Astrocyte of the cerebellum (primary cell): ENCODE measurements at regions not wholly inside any gene's neighbourhood (a gene's known extent, or its start where the extent isn't known, plus 50 kb on each side); places are given as distances from the start of the nearest gene placed in this dataset.
"Not testable (repeated sequence)": the region's sequence is repeated elsewhere in the genome, so short reads cannot be mapped to it uniquely, and the experiment has no call there.

Experiments
- DNase-seq: peaks from one replicate; pipeline ENCODE4 v3.0.0-alpha.2; 2011; ENCODE audit warnings: low read depth
- H3K4me3 ChIP-seq: 2 replicates; pipeline ENCODE4 v1.5.1; 2011; ENCODE audit warnings: mild to moderate bottlenecking, low read depth, low read length, moderate library complexity
- in situ Hi-C: cut with HindIII; loops from 2 replicates; pipeline ENCODE4 v1.10.0; 2017; ENCODE audit warnings: low sequenced_read_pairs
- TF ChIP-seq, protein P1 (sequence below): IDR thresholded peaks from 2 replicates; pipeline ENCODE4 v1.5.1; 2012; ENCODE audit warnings: low read length, low read depth, moderate library complexity, mild to moderate bottlenecking; ENCODE audit errors: missing control alignments

DNA sequence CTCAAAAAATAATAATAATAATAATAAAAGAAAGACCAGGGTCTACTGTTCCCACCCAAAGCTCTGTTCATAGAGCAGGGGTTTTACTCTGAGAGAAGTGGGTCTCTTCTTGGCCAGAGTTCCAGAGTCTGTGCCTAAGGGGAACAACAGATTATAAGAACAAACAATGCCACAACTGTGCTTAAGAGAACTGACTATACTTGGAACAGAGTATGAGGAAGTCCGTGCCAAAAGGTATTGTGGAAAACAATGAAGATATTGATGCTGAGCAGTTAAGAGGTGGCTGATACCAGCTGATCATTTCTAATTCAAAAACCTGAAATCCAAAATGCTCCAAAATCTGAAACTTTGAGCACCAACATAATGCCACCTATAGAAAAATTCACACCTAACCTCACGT, 229.6 kb downstream of the FBXO8 start:
- in situ Hi-C loops = no loop called here
- no peak overlapping the region for H3K4me3 ChIP-seq
- TF ChIP-seq, protein P1, sequence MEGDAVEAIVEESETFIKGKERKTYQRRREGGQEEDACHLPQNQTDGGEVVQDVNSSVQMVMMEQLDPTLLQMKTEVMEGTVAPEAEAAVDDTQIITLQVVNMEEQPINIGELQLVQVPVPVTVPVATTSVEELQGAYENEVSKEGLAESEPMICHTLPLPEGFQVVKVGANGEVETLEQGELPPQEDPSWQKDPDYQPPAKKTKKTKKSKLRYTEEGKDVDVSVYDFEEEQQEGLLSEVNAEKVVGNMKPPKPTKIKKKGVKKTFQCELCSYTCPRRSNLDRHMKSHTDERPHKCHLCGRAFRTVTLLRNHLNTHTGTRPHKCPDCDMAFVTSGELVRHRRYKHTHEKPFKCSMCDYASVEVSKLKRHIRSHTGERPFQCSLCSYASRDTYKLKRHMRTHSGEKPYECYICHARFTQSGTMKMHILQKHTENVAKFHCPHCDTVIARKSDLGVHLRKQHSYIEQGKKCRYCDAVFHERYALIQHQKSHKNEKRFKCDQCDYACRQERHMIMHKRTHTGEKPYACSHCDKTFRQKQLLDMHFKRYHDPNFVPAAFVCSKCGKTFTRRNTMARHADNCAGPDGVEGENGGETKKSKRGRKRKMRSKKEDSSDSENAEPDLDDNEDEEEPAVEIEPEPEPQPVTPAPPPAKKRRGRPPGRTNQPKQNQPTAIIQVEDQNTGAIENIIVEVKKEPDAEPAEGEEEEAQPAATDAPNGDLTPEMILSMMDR = no peak
- no peak for DNase-seq

DNA sequence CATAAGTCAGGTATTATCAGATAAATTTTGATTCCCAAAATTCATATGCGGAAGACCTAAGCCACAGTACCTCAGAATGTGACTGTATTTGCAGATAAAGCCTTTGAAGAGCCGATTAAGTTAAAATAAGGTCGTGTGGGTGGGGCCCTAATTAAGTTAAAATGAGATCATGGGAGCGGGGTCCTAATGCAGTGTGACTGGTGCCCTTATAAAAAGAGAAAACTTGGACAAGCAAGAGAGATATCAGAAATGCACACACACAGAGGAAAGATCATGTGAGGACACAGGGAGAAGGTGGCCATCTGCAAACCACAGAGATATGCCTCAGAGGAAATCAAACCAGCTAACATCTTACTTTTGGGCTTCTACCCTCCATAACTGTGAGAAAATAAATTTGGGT, 236.1 kb downstream of the FBXO8 start:
- no peak for DNase-seq
- TF ChIP-seq, protein P1 = no peak
- H3K4me3 ChIP-seq = no peak overlapping the region
- in situ Hi-C loops = no loop called here

DNA sequence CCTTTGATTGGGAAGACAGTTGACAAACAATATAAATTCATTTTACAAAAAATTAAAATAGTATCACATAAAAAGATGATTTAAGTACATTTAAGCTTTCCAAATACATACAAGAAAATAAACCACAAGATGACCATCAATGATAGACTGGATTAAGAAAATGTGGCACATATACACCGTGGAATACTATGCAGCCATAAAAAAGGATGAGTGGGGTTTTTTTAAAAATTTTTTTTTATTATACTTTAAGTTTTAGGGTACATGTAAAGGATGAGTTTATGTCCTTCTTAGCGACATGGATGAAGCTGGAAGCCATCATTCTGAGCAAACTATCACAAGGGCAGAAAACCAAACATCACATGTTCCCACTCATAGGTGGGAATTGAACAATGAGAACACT, 237.6 kb downstream of the FBXO8 start:
- in situ Hi-C loops, DNase-seq, H3K4me3 ChIP-seq: not testable (repeated sequence)

DNA sequence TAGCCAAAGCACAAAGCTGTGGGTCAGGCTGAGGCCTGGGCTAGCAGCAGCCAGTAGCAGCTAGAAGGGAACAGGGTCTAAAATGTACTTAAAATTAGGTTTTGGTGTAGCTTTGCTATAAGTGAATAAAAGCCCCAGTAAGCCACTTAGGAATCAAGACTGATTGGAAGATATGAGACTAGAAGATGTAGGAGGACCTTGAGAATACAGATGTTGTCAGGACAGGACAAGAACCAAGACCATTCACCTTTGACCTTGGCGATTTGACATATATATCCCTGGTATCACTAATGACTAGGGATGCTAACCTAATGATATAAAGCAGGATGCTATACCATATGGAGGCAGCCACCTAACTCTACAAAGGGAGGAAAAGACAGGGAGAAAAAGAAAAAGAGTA, 238.1 kb downstream of the FBXO8 start:
- no peak for DNase-seq
- TF ChIP-seq, protein P1 = no peak
- no peak overlapping the region for H3K4me3 ChIP-seq
- in situ Hi-C loops = no loop called here

DNA sequence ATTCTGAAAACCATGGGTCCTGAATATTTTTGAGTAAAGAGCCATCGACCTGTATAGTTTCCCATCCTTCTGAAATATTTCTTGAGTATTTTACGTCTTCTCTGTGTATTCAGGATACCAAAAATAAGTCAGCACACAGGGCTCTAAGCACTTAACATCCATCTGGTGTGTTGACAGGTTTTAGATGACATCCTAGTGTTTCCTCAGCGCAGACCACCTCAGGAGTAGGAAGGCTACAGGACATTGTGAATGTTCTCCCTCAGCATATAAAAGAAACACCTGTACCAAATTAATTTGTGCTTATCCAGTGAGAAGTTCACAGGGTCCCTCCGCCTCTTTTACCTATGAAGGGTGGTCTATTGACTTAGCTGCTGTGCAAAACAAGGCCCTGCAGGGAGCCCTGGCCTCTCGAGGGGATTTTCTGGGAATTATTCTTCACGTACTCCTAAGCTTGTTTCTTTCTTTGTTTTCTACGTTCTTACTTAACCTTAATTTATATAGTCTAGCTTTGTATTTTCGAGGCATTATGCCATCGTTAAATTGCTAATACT, 241.8 kb downstream of the FBXO8 start:
- no peak for DNase-seq
- TF ChIP-seq, protein P1 = no peak
- in situ Hi-C loops = no loop called here
- H3K4me3 ChIP-seq = no peak overlapping the region

DNA sequence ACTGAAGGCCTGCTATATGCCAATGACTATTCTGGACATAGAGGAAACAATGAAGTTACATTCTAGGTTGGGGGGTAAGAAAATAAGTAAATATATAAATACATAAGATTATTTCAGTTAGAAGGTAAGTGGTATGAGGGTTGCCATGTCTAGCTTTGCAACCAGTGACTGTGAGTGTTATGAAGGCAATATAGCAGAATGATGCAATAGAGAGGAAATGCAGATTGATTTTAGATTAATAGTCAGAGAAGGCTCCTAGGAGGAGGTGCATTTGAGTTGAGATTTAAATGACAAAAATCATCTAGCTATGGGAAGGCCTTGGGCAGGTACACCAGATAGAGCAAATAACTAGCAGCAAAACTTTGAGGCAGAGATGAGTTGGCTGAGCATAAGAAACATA, 243.2 kb downstream of the FBXO8 start:
- in situ Hi-C loops = no loop called here
- DNase-seq = no peak
- TF ChIP-seq, protein P1 = no peak
- no peak overlapping the region for H3K4me3 ChIP-seq

DNA sequence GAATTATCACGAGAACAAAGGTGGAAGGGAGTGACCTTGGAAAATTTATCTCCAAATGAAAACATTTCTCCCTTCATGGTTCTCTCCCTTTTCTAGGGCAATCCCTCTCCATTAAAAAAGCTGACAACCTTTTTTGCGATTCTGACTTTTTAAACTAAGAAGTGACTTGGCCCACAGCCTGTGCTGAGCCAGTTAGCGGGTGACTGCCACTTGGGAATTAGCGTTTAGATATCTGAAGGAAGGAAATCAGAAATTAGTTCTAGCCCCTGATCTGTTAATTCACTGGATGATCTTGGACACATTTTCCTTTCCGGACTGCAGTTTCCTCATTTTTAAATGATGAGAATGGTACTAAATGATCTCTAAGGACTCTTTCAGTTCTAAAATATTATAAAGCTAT, 245.0 kb downstream of the FBXO8 start:
- DNase-seq = no peak
- H3K4me3 ChIP-seq = no peak overlapping the region
- TF ChIP-seq, protein P1 = no peak
- in situ Hi-C loops = no loop called here
